VCaP (cell line): ENCODE measurements at regions not wholly inside any gene's neighbourhood (a gene's known extent, or its start where the extent isn't known, plus 50 kb on each side); places are given as distances from the start of the nearest gene placed in this dataset.

Experiments
- H3K27ac ChIP-seq: fragments of 450-650 bp; 2 replicates; pipeline ENCODE4 v1.5.1; 2017
- TF ChIP-seq, protein P1 (sequence below): fragments of 450-650 bp; conservative IDR thresholded peaks from 2 replicates; pipeline ENCODE4 v1.5.1; 2017; ENCODE audit warnings: mild to moderate bottlenecking, moderate library complexity

DNA sequence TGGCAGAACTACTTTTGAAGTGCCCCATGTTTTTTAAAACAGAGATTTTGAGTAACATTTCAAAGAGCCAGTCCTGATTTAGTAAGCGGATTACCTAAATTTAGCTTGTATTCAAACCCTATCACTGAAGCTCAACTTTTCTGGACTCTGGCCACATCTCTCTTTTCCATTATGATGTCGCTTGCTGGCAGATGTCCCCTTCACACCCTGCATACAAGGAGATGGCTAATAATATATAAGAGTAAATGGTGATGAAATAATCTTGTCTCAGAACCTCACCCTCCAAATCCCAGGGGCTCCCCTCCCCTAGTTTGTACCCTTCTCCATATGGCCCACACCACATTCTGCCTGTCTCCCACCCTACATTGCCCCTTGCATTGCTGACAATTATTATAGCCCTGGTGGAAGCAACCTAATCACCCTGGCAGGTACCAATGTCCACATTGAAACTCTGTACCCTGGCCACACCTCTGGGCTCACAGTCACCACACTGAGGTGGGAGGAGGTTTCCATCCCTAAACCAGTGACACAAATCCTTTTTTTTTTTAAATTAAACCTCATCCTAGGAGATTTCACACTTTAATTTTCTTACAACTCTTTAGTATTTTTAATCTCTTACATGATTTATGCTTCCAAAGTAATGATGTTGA is 106.0 kb upstream of the SYT6 start:
- TF ChIP-seq, protein P1, sequence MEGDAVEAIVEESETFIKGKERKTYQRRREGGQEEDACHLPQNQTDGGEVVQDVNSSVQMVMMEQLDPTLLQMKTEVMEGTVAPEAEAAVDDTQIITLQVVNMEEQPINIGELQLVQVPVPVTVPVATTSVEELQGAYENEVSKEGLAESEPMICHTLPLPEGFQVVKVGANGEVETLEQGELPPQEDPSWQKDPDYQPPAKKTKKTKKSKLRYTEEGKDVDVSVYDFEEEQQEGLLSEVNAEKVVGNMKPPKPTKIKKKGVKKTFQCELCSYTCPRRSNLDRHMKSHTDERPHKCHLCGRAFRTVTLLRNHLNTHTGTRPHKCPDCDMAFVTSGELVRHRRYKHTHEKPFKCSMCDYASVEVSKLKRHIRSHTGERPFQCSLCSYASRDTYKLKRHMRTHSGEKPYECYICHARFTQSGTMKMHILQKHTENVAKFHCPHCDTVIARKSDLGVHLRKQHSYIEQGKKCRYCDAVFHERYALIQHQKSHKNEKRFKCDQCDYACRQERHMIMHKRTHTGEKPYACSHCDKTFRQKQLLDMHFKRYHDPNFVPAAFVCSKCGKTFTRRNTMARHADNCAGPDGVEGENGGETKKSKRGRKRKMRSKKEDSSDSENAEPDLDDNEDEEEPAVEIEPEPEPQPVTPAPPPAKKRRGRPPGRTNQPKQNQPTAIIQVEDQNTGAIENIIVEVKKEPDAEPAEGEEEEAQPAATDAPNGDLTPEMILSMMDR = no peak
- H3K27ac ChIP-seq = no peak overlapping the region

DNA sequence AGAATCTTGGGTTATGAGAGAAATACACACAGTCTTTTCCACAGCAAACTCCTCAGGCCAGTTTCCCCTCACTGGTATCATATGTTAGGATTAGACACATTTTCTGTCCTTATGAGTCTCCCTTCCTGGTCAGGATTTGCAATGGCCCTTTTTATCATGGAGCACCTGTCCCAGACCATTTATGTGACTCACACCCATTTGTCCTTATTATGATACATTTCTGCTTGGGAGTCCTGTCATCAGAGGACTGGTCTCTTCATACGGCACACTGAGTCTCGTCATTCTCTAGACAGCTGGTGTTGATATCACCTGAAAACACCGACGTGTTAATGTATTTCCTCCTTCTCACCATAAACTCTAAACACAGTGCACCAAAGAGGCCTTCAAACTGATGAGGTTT is 105.0 kb upstream of the SYT6 start:
- H3K27ac ChIP-seq = no peak overlapping the region
- TF ChIP-seq, protein P1 = no peak

DNA sequence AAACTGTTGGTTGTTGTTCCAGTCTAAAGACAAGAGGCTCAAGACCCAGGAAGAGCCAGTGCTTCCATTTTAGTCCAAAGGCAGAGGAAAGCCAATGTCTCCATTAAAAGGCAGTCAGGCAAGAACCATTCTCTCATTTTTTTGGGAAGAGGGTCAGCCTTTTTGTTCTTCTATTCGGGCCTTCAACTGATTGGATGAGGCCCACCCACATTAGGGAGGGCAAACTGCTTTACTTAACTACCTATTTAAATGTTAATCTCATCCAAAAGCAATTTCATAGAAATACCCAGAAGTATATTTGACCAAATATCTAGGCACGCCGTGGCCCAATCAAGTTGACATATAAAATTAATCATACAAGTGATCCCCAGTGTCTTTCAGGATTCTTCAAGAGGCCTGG is 104.4 kb upstream of the SYT6 start:
- TF ChIP-seq, protein P1 = no peak
- no peak overlapping the region for H3K27ac ChIP-seq

DNA sequence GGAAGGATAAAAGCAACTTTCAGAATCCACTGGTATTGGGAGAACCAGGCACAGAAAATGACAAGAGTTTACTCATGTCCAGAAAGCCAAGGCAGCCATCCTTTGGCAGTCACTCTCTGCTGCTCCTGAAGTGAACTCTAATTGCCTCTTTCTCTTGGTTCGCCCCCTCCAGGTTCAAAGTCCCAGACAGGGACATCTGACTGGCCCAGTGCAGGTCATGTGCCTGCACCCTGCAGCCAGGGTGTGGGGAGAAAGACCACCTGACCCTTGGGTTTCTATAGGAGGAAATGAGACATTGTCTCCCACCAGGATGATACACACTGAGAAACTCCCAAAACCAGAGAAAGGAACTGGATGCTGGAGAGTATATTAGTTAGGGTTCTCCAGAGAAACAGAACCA is 103.9 kb upstream of the SYT6 start:
- H3K27ac ChIP-seq = no peak overlapping the region
- TF ChIP-seq, protein P1 = no peak

DNA sequence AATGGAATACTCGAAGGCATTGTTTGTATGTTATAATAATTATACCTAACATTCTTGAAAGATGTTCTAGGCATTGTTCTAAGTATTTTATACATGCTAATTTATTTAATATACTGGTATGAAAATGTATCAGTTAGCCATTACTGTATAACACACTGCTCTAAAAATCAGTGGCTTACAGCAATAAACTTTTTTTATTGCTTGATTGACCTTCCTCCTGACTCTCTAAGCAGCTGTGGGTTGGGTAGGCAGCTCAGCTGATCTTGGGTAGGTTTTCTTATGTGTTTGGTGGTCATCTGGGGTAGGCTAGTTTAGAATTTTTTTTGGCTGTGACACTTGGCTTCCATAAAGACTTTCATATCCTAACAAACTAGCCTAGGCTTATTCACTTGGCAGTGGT is 100.2 kb upstream of the SYT6 start:
- no peak overlapping the region for H3K27ac ChIP-seq
- TF ChIP-seq, protein P1 = no peak

DNA sequence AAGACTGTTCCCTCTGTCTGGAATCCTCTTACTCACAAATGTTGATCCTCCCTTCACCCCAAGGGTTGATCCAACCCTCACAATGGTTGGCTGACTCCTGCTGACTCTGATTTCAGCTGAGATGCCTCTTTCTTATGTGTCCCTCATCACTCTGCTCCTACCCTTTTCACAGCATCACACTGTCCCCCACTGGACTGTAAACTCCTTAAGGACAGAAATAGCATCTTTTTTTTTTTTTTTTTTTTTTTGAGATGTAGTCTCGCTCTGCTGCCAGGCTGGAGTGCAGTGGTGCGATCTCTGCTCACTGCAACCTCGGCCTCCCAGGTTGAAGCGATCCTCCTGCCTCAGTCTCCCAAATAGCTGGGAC is 97.9 kb upstream of the SYT6 start:
- TF ChIP-seq, protein P1 = no peak
- no peak overlapping the region for H3K27ac ChIP-seq

DNA sequence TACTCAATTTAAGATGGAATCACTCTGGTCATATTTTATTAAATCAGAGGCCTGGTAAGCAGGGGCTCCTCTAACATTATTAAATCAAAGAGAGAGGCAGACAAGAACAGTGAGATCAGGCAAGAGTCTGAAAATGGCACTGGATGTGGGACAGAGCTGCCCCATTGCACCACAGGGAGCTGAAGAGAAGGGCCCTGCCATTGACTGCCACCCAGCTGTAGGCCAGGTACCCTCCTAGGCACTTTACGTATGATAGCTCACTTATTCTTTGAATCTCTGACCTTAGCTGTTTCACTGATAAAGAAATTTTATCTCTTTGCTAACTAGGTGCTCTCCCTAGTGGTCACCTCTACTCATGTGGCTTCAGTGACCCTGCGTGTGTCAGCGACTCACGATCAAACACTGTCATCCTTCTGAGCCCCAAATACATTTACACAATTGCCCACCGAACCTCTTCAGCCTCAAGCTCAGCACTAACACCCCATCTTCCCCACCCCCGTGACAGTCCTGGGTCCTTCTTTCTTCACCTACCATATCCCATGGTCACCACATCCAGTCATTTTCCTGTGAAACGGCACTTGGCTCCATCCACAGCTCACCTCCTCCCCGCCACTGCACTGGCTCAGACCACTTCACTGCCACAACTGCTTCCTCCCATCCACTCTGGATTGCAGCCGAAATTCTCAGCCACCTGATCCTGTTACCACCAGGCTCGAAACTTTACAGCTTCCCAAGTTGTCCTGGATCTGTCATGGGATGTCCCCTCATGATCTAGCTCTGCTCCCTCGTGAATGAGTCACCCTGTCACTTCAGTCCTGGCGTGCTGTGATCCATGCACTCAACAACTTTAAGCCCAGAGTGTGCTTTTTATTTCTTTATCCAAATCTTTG is 97.3 kb upstream of the SYT6 start:
- no peak overlapping the region for H3K27ac ChIP-seq
- TF ChIP-seq, protein P1 = no peak
